NCI-H460 (cell line): ENCODE measurements at regions not wholly inside any gene's neighbourhood (a gene's known extent, or its start where the extent isn't known, plus 50 kb on each side); places are given as distances from the start of the nearest gene placed in this dataset.

Source experiments
- small RNA-seq, 2 experiments: library from RNA; depleted of rRNA; stranded (forward); fragments of <200 nt; gene quantifications; one replicate each; pipeline ENCODE3, GENCODE V24; 2014

Small RNA genes lying in the stretch of these regions (small RNA-seq; reads per million reads assigned to genes)
- gene RF00019, result 0 reads per million in 2 experiments
